Neural crest cell (in vitro differentiated cells): ENCODE measurements at regions not wholly inside any gene's neighbourhood (a gene's known extent, or its start where the extent isn't known, plus 50 kb on each side); places are given as distances from the start of the nearest gene placed in this dataset.
A peak's percentile ranks its signal among the peaks of the same experiment; 100 is the strongest.

Experiments used
- DNase-seq: peaks from one replicate; pipeline ENCODE4 v3.0.0; 2021; ENCODE audit warnings: low read depth, mixed read lengths, low spot score
- H3K27ac Mint-ChIP-seq: one replicate; pipeline ENCODE4 v1.8.0; 2021; ENCODE audit warnings: mild to moderate bottlenecking, mixed read lengths; ENCODE audit not compliant: unreplicated experiment
- H3K27me3 Mint-ChIP-seq: 2 replicates; pipeline ENCODE4 v1.8.0; 2021; ENCODE audit warnings: low read depth, mild to moderate bottlenecking, mixed read lengths
- H3K36me3 Mint-ChIP-seq: 2 replicates; pipeline ENCODE4 v1.8.0; 2021; ENCODE audit warnings: low read depth, mild to moderate bottlenecking, mixed read lengths
- H3K4me1 Mint-ChIP-seq: 2 replicates; pipeline ENCODE4 v1.8.0; 2021; ENCODE audit warnings: mixed read lengths
- H3K4me3 Mint-ChIP-seq: one replicate; pipeline ENCODE4 v1.8.0; 2021; ENCODE audit warnings: mild to moderate bottlenecking, mixed read lengths
- H3K9me3 Mint-ChIP-seq: 2 replicates; pipeline ENCODE4 v1.8.0; 2021; ENCODE audit warnings: mixed read lengths
- TF ChIP-seq, protein P1 (sequence below): fragments of 200-600 bp; sonication (generic); conservative IDR thresholded peaks from 2 replicates; pipeline ENCODE4 v1.5.0; 2021; ENCODE audit warnings: antibody characterized with exemption, mild to moderate bottlenecking

DNA sequence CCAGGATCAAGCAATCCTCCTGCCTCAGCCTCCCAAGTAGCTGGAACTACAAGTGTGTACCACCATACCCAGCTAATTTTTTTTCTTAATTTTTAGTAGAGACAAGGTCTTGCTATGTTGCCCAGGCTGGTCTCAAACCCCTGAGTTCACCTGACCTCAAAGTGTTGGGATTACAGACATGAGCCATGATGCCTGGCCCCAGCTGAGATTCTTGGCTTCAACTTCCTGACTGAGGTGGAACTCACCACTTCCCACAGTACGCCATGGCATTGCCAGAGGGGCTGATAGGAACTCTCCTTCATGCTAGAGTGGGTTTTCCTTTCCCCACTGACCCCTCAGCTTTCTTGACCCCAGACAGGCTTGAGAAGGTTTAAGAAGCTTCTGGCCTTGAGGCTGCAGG is 251.0 kb upstream of the CSF3R start:
- H3K4me1 Mint-ChIP-seq = peaks cover 10% of the 10 kb centered on the region
- H3K4me3 Mint-ChIP-seq = no peak overlapping the region
- H3K9me3 Mint-ChIP-seq = no peaks in the 10 kb centered on the region
- no peaks in the 10 kb centered on the region for H3K36me3 Mint-ChIP-seq
- DNase-seq = no peak
- peaks cover 22% of the 10 kb centered on the region for H3K27me3 Mint-ChIP-seq
- TF ChIP-seq, protein P1, sequence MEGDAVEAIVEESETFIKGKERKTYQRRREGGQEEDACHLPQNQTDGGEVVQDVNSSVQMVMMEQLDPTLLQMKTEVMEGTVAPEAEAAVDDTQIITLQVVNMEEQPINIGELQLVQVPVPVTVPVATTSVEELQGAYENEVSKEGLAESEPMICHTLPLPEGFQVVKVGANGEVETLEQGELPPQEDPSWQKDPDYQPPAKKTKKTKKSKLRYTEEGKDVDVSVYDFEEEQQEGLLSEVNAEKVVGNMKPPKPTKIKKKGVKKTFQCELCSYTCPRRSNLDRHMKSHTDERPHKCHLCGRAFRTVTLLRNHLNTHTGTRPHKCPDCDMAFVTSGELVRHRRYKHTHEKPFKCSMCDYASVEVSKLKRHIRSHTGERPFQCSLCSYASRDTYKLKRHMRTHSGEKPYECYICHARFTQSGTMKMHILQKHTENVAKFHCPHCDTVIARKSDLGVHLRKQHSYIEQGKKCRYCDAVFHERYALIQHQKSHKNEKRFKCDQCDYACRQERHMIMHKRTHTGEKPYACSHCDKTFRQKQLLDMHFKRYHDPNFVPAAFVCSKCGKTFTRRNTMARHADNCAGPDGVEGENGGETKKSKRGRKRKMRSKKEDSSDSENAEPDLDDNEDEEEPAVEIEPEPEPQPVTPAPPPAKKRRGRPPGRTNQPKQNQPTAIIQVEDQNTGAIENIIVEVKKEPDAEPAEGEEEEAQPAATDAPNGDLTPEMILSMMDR = no peak
- no peak overlapping the region for H3K27ac Mint-ChIP-seq

DNA sequence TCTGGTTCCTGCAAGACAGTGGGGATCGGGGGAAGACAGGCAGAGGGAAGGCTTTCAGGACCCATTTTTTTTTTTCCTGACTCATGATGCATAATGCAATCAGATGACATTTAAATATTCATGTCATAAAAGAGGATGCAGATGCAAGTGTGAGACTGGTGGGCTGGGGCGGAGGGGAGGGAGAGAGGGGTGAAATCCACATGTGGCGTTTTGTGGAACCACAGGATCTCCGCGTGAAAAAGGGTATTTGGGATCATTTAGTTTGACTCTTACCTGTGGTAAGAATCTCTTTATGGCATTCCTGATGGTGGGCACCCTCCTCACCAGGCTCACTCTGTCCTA is 249.3 kb upstream of the CSF3R start:
- Mint-ChIP-seq H3K4me1 (peaks cover 6% of the 10 kb centered on the region), H3K9me3 (no peaks in the 10 kb centered on the region), H3K36me3 (no peaks in the 10 kb centered on the region), H3K4me3 (no peak overlapping the region), H3K27ac (no peak overlapping the region), H3K27me3 (peaks cover 4% of the 10 kb centered on the region)
- no peak for DNase-seq
- TF ChIP-seq, protein P1 = no peak

DNA sequence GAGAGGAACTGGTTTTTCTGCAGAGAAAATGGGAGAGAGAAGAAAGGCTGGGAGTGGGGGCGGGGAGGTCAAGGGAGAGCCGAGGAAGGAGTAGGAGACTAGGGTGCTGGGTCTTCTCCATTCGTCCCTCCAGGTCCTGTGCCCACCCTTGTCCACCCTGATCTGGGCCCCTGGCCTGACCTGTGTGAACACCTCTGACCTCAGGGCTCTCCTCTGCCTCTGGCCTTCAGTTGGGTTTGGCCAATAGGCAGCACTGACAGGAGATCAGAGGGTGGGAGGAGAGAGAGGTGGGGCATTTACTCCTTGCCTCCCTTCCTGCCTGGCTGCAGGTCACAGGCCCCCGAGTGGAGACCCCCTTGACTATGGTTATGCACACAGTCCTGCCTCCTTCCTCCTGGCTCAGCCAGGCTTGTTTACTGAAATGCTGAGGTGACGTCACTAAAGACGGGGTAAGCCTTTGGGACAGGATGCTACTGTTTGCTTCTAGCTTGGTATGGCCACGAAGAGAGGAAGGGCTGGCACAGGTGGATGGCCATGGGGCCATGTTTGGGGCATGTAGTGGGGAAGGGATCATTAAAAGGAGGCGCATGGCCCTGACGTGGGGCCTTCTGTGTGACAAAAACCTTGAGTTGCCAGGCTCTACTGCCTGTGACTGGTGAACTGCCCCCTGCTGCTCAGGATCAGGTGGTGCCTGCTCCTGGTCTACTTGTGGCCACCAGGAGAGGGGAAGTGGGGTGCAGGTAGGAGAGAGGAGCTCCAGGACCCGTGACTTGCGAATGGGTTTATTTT is 248.7 kb upstream of the CSF3R start:
- H3K27ac Mint-ChIP-seq = peak overlapping the region; percentile 29
- no peaks in the 10 kb centered on the region for H3K36me3 Mint-ChIP-seq
- no peak for DNase-seq
- H3K4me3 Mint-ChIP-seq = no peak overlapping the region
- H3K4me1 Mint-ChIP-seq = peaks cover 6% of the 10 kb centered on the region
- TF ChIP-seq, protein P1 = no peak
- H3K9me3 Mint-ChIP-seq = no peaks in the 10 kb centered on the region
- no peaks in the 10 kb centered on the region for H3K27me3 Mint-ChIP-seq

DNA sequence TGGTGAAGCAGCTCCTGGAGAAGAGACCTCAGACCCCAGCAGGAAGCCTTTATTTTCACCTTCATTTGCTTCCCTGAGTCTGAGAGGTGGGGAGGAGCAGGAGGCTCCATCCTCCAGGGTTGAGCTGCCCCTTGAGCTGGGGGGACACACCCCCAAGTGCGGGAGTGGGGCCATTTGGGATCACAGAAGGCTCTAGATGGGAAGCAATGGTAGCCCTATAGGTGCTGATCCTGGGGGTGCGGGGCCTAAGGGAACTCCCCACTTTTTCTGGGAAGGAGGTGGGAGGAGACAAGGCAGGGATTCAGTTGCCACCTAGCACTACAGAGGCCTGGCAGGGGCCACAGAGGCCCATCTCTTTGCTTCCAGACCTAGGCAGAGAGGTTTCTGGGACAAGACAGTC is 247.9 kb upstream of the CSF3R start:
- DNase-seq = no peak
- Mint-ChIP-seq H3K4me3 (no peak overlapping the region), H3K9me3 (no peaks in the 10 kb centered on the region), H3K36me3 (no peaks in the 10 kb centered on the region), H3K27me3 (no peaks in the 10 kb centered on the region), H3K4me1 (peaks cover 6% of the 10 kb centered on the region), H3K27ac (peak overlapping the region; percentile 29)
- TF ChIP-seq, protein P1 = no peak

DNA sequence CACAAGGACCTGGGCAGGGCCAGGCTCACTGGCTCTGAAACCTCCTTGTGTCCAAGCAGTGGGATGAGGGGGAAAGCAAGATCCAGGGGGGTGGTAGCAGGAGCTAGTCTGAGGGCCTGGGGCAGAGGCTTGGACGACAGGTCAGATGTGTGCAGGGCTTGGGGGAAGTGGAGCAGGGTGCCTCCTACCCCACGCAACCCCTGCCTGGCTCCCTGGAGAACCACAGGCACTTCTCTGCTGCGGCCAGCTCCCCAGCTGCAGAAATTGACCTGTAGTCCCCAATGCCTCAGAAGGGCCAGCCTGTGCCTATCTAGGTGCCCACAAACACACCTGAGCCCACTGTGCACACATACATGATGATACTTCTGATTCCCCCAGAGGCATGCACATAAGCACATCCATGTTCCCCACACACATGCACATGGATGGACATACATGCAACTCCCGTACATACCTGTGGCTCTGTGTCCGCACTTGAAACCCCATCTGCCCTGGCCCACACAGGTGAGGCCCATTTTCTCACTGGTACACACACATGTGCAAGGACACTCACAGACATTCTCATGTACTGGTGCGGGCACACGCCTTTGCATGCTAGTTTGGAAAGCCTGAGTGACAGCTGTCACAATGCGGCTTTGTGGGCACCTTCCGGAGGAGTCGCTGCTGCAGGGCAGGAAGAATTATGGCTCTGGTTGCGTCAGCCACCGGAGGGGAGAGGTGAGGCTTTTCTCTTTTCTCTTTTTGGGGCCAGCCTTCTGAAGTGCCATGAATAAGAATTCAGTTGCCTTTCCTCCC is 247.2 kb upstream of the CSF3R start:
- Mint-ChIP-seq H3K36me3 (no peaks in the 10 kb centered on the region), H3K9me3 (no peaks in the 10 kb centered on the region), H3K27ac (no peak overlapping the region), H3K4me3 (no peak overlapping the region), H3K27me3 (no peaks in the 10 kb centered on the region), H3K4me1 (peaks cover 6% of the 10 kb centered on the region)
- no peak for DNase-seq
- TF ChIP-seq, protein P1 = no peak
